ENCODE measurements at regions not wholly inside any gene's neighbourhood (a gene's known extent, or its start where the extent isn't known, plus 50 kb on each side); places are given as distances from the start of the nearest gene placed in this dataset.

DNA sequence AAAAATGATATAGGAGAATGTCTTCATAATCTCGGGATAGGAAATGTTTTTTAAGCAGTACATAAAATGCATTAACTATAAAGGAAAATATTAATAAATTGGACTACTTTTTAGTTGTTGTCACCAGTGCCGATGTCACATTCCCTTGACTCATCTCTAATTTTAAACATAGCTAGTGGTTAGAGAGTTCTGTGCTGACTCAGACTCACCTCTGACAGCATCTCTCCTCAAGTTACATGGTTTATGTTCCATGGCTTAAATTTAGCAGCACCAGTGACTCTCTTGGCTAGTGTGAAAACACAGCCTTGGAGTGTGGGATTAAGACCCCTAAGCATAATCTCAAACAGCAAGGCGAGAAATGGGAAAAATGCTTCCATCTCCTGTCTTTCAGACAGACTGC lies 311.8 kb upstream of the MMS22L start:
- DNase-seq: no peak

DNA sequence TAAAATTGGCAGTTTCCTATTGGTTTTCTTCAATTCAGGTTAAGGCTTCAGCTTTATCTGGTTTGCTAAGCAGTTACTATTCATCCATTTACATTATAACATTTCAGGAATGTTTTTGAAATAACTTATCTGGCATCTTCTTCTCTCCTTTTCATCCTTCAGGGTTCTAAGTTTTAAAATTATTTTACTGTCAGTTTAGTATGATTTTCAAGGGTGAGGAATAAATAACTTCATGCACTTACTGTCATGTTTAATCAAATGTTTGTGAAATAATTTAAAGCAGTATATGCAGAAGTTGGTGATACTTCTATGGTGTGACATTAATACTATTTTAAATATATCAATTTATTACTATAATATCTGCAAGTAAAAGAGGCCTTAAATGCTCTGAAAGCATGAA lies 338.1 kb upstream of the MMS22L start:
- no peak for DNase-seq

DNA sequence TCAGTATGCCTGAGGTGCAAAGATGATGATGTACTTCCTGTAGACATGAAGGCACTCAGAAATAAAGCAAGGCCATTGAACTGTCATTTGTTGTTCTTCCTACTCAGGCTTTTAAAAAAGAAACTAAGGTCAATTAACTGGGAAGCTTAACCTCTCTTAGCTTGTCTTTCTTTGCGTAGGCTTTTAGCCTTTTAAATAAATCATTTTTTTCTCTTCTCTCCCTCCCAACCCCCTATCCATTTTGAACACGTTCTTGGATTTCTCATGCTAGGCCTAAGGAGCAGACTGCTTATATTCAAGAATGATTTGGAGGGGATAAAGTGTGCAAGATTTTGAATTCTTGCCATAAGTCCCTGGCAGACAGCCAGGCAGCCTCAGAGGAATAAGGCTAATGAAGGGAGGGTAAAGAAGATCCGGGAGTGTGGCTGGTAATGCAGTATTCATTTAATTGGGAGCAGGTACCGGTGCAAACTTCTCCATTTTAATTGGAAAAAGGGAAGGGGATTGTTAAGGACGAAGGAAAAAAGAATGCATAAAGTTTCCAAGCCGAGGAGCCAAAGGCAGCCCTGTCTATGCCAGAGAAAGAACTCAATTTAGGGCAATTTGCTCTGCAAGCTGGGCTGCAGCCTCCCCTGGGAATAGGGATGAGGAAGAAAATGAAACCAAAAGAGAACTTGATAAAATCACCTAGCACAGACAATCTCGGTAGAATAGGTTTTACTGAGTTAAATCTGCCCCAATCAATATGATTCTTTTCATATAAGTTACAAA lies 343.8 kb upstream of the MMS22L start:
- no peak for DNase-seq

DNA sequence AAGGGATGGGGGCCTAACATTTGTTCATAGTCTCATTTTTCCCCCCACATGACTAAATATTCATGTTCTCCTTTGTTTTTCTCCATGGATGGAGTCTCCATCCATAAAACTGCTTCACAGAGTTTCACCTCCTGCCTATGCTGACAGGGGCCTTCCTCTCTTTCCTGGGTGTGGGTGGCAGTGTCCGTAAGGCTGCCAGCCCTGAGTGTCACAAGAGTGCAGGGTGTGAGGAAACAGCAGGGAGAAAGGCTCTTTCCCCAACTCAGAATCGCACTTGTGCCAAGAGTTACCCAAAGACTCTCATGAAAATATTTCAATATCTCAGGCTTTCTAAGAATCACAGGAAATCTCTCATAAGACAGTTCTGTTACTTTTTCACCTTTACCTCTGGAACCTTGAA lies 346.2 kb upstream of the MMS22L start:
- DNase-seq: no peak

DNA sequence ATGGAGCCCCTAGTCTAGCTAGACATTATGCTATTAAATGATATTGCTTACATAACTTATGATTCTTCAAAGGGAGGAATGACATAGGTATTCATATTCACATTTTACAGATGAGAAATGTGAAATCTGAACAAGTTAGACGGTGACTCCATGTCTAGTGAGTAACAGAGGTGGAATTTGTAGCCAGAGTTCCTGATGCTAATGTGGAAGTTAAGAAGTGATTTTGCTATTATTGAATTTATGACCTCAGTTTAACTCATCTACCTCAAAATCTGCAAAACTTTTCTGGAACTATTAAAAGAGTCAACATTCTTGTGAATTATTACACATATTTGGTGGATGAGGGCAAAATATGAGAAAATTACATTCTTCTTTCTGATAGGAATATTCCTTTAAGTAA lies 347.6 kb upstream of the MMS22L start:
- no peak for DNase-seq

DNA sequence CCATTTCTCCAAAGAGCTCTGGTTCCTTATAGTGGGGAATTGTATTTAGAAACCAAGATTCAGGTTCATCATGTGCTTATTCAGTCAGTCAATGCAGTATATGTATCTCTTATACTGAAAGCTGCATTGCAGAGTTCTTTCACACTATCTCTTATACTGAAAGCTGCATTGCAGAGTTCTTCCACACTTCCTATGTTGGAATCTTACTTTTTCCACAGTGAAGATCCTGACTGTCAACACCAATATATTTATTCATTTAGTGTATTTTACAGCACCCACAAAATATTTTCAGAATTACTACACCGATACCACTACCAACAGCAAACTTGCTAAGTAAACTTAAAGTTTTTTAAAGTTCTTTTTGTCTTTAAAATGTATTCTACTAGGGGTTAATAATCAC lies 349.3 kb upstream of the MMS22L start:
- no peak for DNase-seq

DNA sequence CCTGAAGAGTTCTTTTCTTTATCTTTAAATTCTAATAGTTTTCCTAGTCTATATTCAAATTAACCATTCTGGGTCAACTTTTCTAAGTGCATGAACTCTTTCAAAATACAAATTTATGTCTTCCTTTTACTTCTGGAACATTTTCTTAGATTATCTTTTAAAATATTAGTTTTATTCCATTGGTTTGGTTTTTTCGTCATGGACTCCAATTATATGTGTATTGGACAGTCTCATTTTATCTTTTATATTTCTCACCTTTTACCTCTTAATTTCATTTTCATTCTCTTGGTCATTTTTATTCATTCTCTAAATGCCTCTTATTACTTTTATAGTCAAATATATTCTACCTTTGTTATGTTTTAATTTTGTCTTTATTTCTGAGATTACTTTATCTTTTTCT lies 356.7 kb upstream of the MMS22L start:
- no peak for DNase-seq

DNA sequence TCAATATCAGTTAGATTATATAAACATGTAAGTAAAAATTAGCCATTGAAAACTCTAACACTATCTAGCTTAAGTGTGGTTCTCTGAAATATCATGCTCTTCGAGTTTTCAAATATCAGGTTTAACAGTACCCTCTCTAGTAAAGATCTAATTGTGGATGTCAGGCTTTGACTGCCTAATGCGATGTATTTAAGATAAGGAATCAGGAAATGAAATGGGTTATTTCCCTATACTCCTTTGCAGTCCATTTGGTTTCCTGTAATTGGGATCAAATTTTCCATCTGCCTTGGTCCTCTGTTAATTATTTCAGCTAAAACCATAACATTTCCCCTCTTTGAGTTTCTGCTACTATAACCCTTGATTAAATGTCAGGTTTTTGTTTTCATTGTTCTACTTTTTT lies 361.3 kb upstream of the MMS22L start:
- DNase-seq: no peak

DNA sequence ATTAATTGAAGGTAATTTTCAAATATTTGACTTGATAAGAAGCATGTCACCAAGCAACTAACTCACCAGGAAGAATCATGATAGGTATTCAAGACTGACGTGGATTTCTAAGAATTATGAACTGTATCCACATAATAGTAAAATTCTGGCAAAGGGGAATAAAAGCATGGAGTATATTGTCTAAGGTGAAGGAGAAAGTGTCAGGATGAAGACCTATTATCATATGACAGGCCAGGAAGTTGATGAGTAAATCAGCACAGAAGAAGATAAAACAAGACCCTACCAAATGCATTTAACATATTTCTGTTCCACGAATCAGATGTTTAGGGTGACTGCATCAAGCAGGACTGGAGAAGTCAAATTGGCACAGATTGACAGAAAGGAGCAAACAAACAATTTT lies 362.7 kb upstream of the MMS22L start:
- DNase-seq: no peak

DNA sequence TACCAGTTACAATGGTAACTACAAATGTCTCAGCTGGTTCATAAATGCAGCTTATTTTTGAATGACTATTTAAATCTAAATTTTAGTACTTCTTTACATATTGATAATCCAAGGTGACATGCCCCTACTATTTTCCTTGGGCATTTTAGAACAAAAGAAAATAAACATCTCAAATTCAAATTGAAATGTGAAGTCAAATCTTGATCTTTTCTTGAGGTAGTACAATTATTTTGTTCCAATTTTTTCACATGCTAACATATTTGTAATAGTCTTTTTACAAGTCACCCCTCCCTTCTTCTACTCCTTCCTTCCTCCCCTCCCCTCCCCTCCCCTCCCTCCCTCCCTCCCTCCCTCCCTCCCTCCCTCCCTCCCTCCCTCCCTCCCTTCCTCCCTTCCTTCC lies 370.1 kb upstream of the MMS22L start:
- no peak for DNase-seq

DNA sequence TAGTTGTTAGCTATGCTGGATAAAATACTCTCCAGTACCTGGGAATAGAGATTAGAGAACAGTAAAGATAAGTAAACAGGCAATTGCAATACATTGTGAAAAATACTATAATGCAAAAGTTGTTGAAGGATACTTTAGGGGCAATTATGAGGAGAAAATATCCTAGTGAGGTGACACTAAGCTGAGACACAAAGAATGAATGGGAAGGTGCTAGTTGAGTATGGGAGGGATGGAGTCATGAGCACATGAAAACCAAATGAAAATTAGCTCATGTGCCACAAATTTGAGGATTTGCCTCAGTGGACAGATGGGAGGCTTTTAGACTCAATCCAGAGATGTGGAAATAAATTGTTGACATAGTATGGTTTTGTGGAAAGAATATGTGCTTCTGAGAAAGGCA lies 370.5 kb upstream of the MMS22L start:
- no peak for DNase-seq

DNA sequence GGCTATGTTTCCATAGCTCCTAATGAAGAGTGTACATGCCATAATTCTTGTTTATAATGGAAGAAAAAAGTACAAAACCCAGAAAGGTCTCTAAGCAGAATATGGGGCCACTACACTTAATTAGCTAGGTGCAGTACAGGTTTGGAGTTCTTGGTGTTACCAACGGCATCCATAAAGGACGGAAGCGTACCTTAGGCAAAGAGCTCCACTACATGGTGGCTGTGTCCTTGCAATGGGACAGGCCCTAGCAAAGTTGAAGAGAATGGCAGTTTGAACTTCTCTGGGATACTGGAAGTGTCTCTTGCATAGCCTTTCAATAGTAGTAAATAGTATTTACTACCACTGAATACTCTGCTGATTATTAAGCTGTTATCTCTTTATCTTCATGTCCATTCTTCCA lies 371.7 kb upstream of the MMS22L start:
- DNase-seq: no peak

DNA sequence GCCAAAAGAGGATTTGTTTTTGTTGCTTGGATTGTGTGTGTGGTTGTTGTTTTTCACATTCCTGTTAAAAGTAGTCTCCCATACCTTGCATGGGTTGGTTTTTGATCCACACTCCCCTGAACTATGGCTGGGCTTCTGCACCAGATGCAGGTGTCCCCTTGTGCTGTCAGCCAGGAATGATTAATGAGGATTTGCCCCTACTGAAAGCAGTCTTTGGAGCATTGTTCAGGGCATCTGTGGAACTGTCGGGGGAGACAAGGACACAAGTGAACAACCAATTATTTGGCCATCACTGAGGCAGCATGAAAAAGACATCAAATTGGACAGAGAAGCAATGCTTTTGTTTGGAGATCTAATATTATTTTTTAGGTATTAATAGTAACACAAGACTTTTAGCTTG lies 373.2 kb upstream of the MMS22L start:
- DNase-seq: no peak

DNA sequence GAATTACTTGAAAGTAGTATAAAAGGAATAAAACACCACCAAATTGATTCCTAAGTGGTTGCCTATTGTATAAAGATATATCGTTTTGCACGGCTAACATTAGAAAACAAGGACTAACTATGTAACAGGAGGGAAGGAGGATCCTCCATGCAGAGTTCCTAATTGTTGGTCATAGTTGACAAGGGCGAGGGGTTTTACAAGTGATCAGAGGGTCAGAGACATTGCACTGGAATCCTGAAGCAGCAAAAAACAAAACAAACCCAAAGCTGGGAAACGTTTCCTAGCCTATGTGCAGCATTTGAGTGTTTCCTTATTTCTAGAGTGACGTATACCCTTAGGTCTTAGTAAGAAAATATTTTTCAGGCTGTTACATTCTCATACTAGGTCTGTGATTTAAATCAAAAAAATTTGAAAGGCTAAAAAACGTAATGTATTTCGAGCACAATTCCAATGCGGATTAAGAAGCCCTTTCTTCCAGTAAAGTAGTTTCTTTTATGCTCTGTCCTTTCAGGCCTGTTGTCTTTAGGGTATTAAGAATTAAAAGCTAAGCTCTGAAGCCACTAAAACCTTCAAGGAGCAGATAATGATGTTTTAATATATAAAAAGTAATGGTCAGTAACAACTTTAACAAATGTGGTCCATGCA lies 373.8 kb upstream of the MMS22L start:
- no peak for DNase-seq

DNA sequence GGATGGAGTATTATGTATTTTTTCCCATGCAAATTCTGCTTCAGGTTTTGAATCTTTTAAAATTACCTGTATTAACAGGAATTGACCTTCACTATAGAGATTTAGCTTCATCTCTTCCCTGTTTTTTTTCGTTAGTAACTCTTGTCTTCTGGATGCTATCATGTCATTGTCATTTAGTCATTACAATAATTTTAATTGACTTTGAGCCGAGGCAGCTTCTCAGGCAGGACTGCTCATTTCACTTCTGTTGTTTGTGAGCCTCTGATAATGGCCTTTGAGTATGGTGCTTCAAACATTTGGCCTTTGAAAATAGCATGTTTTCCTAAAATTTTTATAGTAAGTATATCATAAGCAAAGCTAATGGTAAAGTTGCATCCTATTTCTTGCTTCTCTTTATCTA lies 375.1 kb upstream of the MMS22L start:
- no peak for DNase-seq

DNA sequence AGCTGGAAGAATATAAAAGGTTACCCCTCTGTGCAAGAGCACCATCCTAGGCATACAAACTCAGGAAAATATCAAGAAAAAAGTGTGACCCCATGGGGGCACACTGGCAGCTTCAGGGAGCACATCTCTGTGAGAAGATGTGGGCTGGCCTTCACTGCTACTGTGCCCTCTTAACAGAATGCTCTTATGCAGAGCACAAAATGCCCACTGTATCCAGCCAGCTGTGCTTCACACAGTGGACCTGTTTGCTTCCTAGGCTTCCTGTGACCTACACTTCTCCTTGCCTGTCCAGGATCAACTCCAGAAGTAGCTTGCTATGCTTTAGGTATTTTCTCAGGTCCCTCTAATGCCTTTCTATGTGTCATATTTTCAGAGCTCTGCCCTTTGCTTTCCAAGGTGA lies 380.2 kb upstream of the MMS22L start:
- DNase-seq: no peak

DNA sequence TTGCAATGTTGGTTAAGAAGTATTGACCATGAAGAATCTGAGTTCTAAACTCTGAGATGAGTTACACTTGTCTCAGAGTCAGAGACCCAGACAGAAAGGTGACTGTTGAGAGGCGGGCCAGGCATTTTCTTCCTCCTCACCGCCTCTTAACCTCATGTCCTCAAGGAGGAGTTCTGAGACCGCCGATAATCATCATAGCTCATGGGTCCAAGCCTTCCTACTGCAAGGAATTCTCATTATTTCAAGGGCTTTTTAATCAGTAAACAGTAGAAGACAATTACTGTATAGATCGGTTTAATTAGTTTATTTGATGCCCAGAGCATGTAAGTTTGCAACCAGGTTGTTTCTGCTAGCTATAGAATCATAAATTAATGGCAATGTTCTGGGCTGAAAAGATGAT lies 382.4 kb upstream of the MMS22L start:
- DNase-seq: no peak

DNA sequence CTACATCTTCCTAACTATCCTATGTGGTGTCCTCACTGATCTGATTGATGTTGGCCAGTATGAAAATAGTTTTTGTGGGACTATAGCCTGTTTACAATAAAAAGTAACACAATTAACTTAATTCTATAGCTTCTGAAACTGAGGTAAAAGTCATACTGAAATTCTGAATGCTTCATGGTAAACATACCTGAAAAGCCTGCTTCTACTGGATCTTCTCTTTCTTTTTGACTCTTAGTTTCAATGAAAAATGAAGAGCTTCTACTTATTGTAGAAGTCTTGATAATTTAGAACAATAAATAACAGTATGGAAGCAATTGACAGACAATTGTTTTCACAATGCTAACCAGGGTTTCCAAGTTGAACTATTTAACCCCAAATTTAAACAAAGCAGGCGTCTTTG lies 383.9 kb upstream of the MMS22L start:
- DNase-seq: no peak

DNA sequence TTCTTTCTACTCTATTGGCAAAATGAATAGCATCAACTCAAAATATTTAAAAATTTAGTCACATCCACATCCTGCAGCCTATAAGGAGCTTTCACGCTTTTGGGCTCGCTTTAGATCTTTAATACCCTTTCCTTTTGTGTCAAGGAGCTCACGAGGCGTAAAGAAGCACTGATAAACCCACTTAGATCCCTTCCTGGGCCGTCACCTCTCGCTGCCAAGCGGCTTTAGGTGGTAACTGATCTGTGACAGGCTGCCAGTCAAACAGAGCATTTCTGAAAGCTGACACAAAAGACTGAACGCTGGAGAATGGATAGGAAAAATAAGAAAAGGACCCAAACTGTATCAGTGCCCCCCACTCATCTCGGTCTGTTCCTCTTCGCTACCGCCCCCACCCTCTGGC lies 385.7 kb upstream of the MMS22L start:
- DNase-seq: no peak

DNA sequence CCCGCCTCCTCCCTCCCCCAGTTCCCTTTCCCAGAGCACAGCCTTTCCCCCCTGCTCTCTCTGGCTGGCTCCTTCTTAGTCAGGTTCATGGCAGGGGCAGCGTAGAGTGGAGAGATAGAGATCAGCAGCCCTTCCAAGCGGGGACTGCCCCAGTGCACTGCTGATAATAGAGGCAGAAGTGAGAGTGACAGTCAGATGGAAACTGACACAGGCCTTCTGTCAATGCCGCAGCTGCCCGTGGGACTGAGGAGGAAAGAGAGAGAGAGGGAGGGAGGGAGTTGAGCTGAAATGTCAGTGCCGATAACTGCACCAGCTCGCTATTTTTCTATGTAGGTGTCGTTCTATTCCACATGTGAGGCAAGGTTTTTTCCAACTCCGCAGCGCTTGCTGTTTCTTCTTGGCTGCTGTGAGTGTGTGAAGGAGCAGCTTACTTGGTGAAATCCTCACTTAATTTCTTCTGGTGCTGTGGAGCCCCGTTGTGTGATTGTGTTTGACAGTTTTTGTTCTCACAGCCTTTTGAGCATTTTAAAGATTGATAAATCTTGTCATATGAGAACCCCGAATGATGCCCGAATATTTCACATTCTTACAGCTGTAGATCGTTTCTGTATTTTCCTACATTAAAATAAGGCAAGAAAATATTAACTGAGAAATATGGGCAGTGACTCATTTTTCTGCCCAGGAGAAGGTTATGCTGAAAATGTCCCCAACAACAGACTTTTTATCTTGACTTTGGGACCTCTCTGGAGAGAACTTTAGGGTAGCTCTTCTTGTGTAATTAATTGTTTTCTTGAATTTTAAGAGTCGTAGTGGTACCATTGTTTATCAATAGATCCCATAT lies 386.4 kb upstream of the MMS22L start:
- DNase-seq: no peak

DNA sequence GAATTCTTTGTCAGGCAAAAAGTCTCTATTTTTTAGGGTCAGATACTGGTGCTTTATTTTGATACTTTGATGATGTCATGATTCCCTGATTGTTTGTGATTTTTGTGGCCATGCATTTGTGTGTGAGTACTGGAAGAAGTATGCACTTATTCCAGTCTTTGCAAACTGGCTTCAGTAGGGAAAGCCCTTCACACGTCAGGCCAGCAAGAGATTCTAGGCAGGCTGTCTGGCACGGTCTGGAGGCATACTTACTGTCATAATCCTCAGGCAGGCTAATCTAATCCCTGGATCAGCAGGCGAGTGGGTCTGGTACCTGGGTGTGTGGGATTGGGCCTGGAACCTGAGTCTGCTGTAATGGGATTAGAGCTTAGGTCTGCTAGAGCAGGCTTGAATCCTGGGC lies 391.8 kb upstream of the MMS22L start:
- no peak for DNase-seq

DNA sequence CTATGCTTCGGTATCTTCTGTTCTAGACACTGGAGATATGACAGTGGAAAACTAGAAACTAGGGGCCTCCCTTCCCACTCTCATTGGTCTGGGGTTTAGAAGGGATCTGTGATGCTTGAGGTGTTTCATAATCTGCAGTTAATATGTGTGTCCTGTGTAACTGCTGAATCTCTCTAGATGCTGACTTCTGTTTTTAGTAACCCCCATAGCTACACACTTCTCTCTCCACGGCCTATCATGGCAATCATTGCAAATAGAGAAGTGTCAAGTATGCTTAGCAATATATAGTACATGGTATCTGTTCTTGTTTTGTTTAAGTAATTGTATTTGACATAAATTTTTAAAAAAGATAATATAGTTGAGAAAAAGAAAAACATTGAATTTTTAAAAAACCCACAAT lies 394.6 kb upstream of the MMS22L start:
- no peak for DNase-seq

DNA sequence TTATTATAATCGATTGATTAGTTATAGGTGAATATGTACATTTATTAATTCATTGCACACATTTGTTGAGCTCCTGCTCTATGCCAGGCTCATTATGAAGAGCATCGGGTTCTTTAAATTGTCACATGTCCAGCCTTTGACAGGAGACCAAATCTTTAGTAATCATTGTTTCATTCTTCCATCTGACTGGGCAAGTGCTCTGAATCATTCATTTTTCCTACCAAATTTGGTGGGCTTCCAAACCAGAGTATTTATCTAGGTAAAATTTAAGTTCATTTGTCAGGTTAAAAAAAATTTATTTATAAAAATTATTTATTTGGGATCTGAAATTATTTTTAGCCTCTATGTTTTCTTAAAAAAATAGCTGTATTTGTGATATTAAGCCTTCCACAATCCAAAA lies 404.9 kb upstream of the MMS22L start:
- no peak for DNase-seq

DNA sequence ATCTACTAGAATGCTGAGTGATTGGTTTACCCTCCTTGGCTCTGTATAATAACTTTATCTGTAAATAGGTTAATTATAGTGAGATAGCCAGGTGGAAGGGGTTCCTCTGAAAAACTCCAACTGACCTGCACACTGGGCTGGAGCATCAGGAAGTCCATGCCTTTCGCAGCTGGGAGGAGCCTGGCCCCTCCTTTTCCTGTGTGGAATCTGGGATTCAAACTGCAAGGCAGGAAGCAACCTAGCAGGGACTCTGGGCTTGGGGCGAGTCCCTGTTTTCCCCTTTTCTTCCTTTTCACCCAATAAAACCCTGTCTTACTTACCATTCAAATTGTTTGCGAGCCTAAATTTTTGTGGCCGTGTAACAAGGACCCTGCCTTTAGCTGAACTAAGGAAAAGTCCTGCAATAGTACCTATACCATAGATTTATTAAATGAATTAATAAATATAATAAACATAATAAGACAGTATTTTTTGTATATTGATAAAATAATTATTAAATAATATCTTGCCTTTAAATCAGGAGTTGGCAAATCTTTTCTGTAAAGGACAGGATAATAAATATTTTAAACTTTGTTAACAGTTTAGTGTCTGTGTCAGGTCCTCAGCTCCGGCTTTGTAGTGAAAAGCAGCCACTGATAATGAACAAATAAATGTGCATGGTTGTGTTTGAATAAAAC lies 406.2 kb upstream of the MMS22L start:
- DNase-seq: no peak

Measured in HCEC 1CT (cell line).